ENCODE measurements at regions not wholly inside any gene's neighbourhood (a gene's known extent, or its start where the extent isn't known, plus 50 kb on each side); places are given as distances from the start of the nearest gene placed in this dataset.

DNA sequence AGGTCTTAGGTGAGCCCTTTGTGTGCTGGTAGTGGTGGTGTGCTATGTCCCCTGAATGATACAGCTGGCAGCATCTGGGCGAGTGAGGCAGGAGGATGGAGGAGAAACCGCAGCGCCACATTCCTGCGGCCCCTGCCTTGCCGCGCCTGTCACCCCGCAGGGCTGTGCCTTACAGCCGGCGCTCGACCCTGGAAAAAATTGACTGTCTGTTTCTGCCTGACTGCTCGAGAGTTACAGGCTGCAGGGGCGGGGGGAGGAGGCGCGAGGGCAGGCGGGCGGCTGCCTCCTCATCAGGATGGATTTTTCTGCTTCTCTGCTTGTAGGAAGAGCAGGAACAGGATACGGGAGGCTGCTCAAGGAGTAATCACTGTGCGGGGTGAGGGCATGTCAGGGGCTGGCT lies 443.4 kb downstream of the MIAT start:
- TF ChIP-seq GATA3 (IDR thresholded peaks at IDR 0.05; ENCODE audit: low read depth, low read length) (no peak), GATA2 (IDR thresholded peaks at IDR 0.05; ENCODE audit: low read depth, low read length) (no peak)
